HEK293 (cell line): ENCODE measurements at regions not wholly inside any gene's neighbourhood (a gene's known extent, or its start where the extent isn't known, plus 50 kb on each side); places are given as distances from the start of the nearest gene placed in this dataset.

Experiments
- CTCF ChIA-PET: fragments of 350-600 bp; formaldehyde crosslinking; extraction: SDS; loops from one replicate; lab custom pipeline; 2021; ENCODE audit warnings: antibody characterized with exemption; lab: Yijun Ruan, JAX
- POLR2A ChIA-PET: fragments of 300-600 bp; formaldehyde crosslinking; extraction: SDS; loops from one replicate; lab custom pipeline; 2020; ENCODE audit warnings: antibody characterized with exemption, inconsistent platforms; lab: Yijun Ruan, JAX
- H3K27ac ChIP-seq: fragments of 200-500 bp; sonication (Bioruptor generic); 2 replicates; pipeline ENCODE4 v1.5.1; 2014; ENCODE audit warnings: low read depth, low read length, control low read depth, inconsistent platforms; ENCODE audit errors: extremely low read depth
- H3K36me3 ChIP-seq, 2 experiments: fragments of 200-500 bp in 1 of 2; sonication (Bioruptor generic) in 1 of 2; 1 replicate in 1 of 2; 2 replicates in 1 of 2; pipeline ENCODE4 v1.5.1; 2014 to 2017; ENCODE audit warnings: inconsistent platforms in 2 of 2, low read length in 2 of 2; ENCODE audit not compliant: control insufficient read depth in 2 of 2, insufficient read depth in 1 of 2
- H3K4me1 ChIP-seq: fragments of 200-500 bp; sonication (Bioruptor generic); 2 replicates; pipeline ENCODE4 v1.5.1; 2014; ENCODE audit warnings: mild to moderate bottlenecking, low read length, inconsistent platforms; ENCODE audit not compliant: control insufficient read depth, insufficient read depth
- H3K4me3 ChIP-seq: 2 replicates; pipeline ENCODE4 v1.5.1; 2011; ENCODE audit warnings: low read depth, mild to moderate bottlenecking, control low read depth, low read length, moderate library complexity
- H3K9me3 ChIP-seq: fragments of 200-500 bp; sonication (Bioruptor generic); 2 replicates; pipeline ENCODE4 v1.5.1; 2014; ENCODE audit warnings: low read depth, low read length, inconsistent platforms; ENCODE audit not compliant: control insufficient read depth, insufficient read depth
- PBX3 ChIP-seq: sonication (generic); formaldehyde crosslinking; IDR thresholded peaks from 2 replicates; pipeline ENCODE4 v1.8.1; 2022; ENCODE audit warnings: mild to moderate bottlenecking, moderate library complexity, missing genetic modification reagents
- PRDM6 ChIP-seq: fragments of 450-650 bp; formaldehyde crosslinking; IDR thresholded peaks from 2 replicates; pipeline ENCODE4 v1.5.1; 2017; ENCODE audit warnings: missing biosample characterization, missing genetic modification characterization
- YY2 ChIP-seq: fragments of 450-650 bp; formaldehyde crosslinking; IDR thresholded peaks from 2 replicates; pipeline ENCODE4 v1.5.1; 2016; ENCODE audit warnings: missing biosample characterization, missing genetic modification characterization
- ZBTB48 ChIP-seq: fragments of 450-650 bp; formaldehyde crosslinking; IDR thresholded peaks from 2 replicates; pipeline ENCODE4 v1.5.1; 2016; ENCODE audit warnings: missing biosample characterization, missing genetic modification characterization
- ZFP3 ChIP-seq: fragments of 450-650 bp; formaldehyde crosslinking; IDR thresholded peaks from 2 replicates; pipeline ENCODE4 v1.5.1; 2016; ENCODE audit warnings: low read depth, missing biosample characterization, missing genetic modification characterization
- ZFP69B ChIP-seq: fragments of 450-650 bp; formaldehyde crosslinking; IDR thresholded peaks from 2 replicates; pipeline ENCODE4 v1.5.1; 2016; ENCODE audit warnings: missing biosample characterization, missing genetic modification characterization
- ZNF155 ChIP-seq: fragments of 450-650 bp; formaldehyde crosslinking; IDR thresholded peaks from 2 replicates; pipeline ENCODE4 v1.5.1; 2016; ENCODE audit warnings: missing biosample characterization, missing genetic modification characterization
- ZNF280D ChIP-seq: fragments of 450-650 bp; formaldehyde crosslinking; IDR thresholded peaks from 2 replicates; pipeline ENCODE4 v1.5.1; 2016; ENCODE audit warnings: missing biosample characterization, missing genetic modification characterization
- ZNF391 ChIP-seq: fragments of 450-650 bp; formaldehyde crosslinking; IDR thresholded peaks from 2 replicates; pipeline ENCODE4 v1.5.1; 2016; ENCODE audit warnings: low read depth, missing biosample characterization, missing genetic modification characterization, borderline replicate concordance
- ZNF639 ChIP-seq: fragments of 450-650 bp; formaldehyde crosslinking; IDR thresholded peaks from 2 replicates; pipeline ENCODE4 v1.5.1; 2016; ENCODE audit warnings: missing biosample characterization, missing genetic modification characterization
- ZNF645 ChIP-seq: fragments of 450-650 bp; formaldehyde crosslinking; IDR thresholded peaks from 2 replicates; pipeline ENCODE4; 2016; ENCODE audit warnings: missing biosample characterization, missing genetic modification characterization
- ZNF654 ChIP-seq: fragments of 450-650 bp; formaldehyde crosslinking; IDR thresholded peaks from 2 replicates; pipeline ENCODE4 v1.5.1; 2016; ENCODE audit warnings: low read depth, missing biosample characterization, missing genetic modification characterization
- ZNF704 ChIP-seq: fragments of 450-650 bp; formaldehyde crosslinking; IDR thresholded peaks from 2 replicates; pipeline ENCODE4 v1.5.1; 2016; ENCODE audit warnings: missing biosample characterization, missing genetic modification characterization
- ZNF707 ChIP-seq: fragments of 450-650 bp; formaldehyde crosslinking; IDR thresholded peaks from 2 replicates; pipeline ENCODE4 v1.5.1; 2016; ENCODE audit warnings: missing biosample characterization, missing genetic modification characterization
- ZNF777 ChIP-seq: fragments of 450-650 bp; formaldehyde crosslinking; IDR thresholded peaks from 2 replicates; pipeline ENCODE4 v1.5.1; 2017; ENCODE audit warnings: missing biosample characterization, missing genetic modification characterization, borderline replicate concordance
- ZNF791 ChIP-seq: fragments of 450-650 bp; formaldehyde crosslinking; IDR thresholded peaks from 2 replicates; pipeline ENCODE4 v1.5.1; 2016; ENCODE audit warnings: missing biosample characterization, missing genetic modification characterization
- ZNF830 ChIP-seq: fragments of 450-650 bp; IDR thresholded peaks from 2 replicates; pipeline ENCODE4 v1.5.0; 2018; ENCODE audit warnings: missing biosample characterization, missing genetic modification characterization, low read depth, mild to moderate bottlenecking, moderate library complexity
- ZSCAN5A ChIP-seq: fragments of 450-650 bp; formaldehyde crosslinking; IDR thresholded peaks from 2 replicates; pipeline ENCODE4 v1.5.1; 2016; ENCODE audit warnings: missing biosample characterization, missing genetic modification characterization

GRCh38 chr2:172350839-172351479 is 76.4 kb upstream of the ITGA6 start:
- no peaks in the 10 kb centered on the region for H3K4me1 ChIP-seq
- no peaks in the 10 kb centered on the region for H3K9me3 ChIP-seq
- ChIA-PET POLR2A (no interaction called here), CTCF (interaction anchor here (0.6 kb wide), 1 partner anchor 90 kb away, joined by 3 read pairs; no protein-coding TSS in a partner anchor)
- H3K36me3 ChIP-seq: no peaks in the 10 kb centered on the region
- H3K27ac ChIP-seq: no peak overlapping the region
- TF ChIP-seq ZSCAN5A (no peak), ZNF654 (tag by site-specific recombination) (no peak), PBX3 (no peak), YY2 (no peak), ZNF639 (tag by site-specific recombination) (no peak), ZBTB48 (tag by site-specific recombination) (no peak), ZFP69B (tag by site-specific recombination) (no peak), ZNF791 (no peak), ZNF704 (tag by site-specific recombination) (no peak), ZNF155 (no peak), ZNF280D (tag by site-specific recombination) (no peak)
- no peak overlapping the region for H3K4me3 ChIP-seq

GRCh38 chr2:172351586-172351985 is 75.8 kb upstream of the ITGA6 start:
- CTCF ChIA-PET: interaction anchor here (0.6 kb wide), 1 partner anchor 20 kb away, joined by 3 read pairs; no protein-coding TSS in a partner anchor
- no peak overlapping the region for H3K4me3 ChIP-seq
- no peaks in the 10 kb centered on the region for H3K9me3 ChIP-seq
- POLR2A ChIA-PET: no interaction called here
- no peak overlapping the region for H3K27ac ChIP-seq
- H3K36me3 ChIP-seq: no peaks in the 10 kb centered on the region
- TF ChIP-seq ZNF830 (tag by site-specific recombination): no peak
- TF ChIP-seq, all 188 proteins: peak for 0
- no peaks in the 10 kb centered on the region for H3K4me1 ChIP-seq

GRCh38 chr2:172354347-172354746 is 73.0 kb upstream of the ITGA6 start:
- ChIA-PET CTCF (interaction anchor here (0.6 to 1.0 kb wide), 2 partner anchors 12 to 107 kb away, joined by 3 read pairs; no protein-coding TSS in a partner anchor), POLR2A (no interaction called here)
- TF ChIP-seq PRDM6 (no peak), ZFP3 (no peak), ZNF707 (tag by site-specific recombination) (no peak), ZNF645 (tag by site-specific recombination) (no peak), PBX3 (no peak), ZNF391 (tag by site-specific recombination) (no peak), ZNF777 (tag by site-specific recombination) (no peak)

More at GRCh38 chr2:172354347-172354746, 73.0 kb upstream of the ITGA6 start:
- H3K4me3 ChIP-seq: no peak overlapping the region
- H3K9me3 ChIP-seq: no peaks in the 10 kb centered on the region
- H3K4me1 ChIP-seq: no peaks in the 10 kb centered on the region
- no peak overlapping the region for H3K27ac ChIP-seq
- H3K36me3 ChIP-seq: no peaks in the 10 kb centered on the region
